PC-9 (cell line): ENCODE measurements at regions not wholly inside any gene's neighbourhood (a gene's known extent, or its start where the extent isn't known, plus 50 kb on each side); places are given as distances from the start of the nearest gene placed in this dataset.

Experiments
- EZH2 ChIP-seq: fragments of 200-600 bp; sonication (generic); IDR thresholded peaks from 2 replicates; pipeline ENCODE4 v1.8.0; 2017; ENCODE audit warnings: antibody characterized with exemption, low read depth
- TF ChIP-seq, protein P1 (sequence below): fragments of 200-600 bp; sonication (generic); conservative IDR thresholded peaks from 2 replicates; pipeline ENCODE4 v1.6.1; 2017; ENCODE audit warnings: mixed run types, antibody characterized with exemption, mild to moderate bottlenecking, moderate library complexity

DNA sequence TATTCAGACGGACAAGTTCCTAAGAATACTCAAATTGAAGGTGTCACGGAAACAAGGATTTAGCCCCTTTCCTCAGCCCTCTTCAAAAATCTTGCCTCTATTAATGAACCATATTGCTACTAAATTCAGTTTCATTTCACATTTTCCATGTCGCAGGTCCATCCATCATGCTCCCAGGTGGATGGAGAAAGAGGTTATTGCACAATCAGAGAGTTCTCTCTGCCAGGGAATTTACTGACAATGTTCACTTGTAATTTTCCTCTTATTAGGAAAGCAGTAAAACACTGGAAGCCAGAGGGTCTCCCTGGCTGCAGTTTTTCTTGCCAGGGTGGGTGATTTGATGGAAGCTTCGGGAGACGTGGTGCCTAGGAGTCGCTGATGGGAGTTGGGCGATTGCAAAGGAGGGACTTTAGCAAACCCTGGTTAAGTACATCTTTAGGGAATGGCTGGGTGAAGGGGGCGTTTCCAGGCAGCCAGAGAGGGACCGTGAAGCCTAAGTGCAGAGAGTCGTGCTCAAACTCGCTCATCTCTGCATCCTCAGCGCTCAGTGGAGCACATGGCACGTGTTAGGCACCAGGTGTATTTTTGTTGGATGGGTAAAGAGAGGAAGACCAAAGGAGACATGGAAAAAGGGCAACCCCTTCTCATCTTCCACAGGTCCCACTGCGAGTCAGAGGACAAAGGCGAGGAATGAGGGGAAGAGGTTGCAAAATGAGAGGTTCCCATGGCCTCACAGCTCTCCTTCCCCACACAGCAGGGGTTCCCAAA, 321.9 kb upstream of the CDH4 start:
- TF ChIP-seq, protein P1, sequence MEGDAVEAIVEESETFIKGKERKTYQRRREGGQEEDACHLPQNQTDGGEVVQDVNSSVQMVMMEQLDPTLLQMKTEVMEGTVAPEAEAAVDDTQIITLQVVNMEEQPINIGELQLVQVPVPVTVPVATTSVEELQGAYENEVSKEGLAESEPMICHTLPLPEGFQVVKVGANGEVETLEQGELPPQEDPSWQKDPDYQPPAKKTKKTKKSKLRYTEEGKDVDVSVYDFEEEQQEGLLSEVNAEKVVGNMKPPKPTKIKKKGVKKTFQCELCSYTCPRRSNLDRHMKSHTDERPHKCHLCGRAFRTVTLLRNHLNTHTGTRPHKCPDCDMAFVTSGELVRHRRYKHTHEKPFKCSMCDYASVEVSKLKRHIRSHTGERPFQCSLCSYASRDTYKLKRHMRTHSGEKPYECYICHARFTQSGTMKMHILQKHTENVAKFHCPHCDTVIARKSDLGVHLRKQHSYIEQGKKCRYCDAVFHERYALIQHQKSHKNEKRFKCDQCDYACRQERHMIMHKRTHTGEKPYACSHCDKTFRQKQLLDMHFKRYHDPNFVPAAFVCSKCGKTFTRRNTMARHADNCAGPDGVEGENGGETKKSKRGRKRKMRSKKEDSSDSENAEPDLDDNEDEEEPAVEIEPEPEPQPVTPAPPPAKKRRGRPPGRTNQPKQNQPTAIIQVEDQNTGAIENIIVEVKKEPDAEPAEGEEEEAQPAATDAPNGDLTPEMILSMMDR = no peak
- TF ChIP-seq EZH2 = no peak
